IMR-90 (cell line): ENCODE measurements at regions not wholly inside any gene's neighbourhood (a gene's known extent, or its start where the extent isn't known, plus 50 kb on each side); places are given as distances from the start of the nearest gene placed in this dataset.

Experiments used
- ATAC-seq: fragments of 200-7000 bp; cut with Tn5 transposase; 2 replicates; pipeline ENCODE4 v1.9.1; 2020; ENCODE audit warnings: low read depth, mild to moderate bottlenecking, moderate library complexity
- BruUV-seq: library from RNA; stranded (reverse); fragments of 400-500 nt; replicated peaks from 2 replicates; lab custom pipeline; 2021; lab: Mats Ljungman, UMichigan
- CTCF ChIA-PET: fragments of 300-600 bp; formaldehyde crosslinking; extraction: SDS; loops from one replicate; lab custom pipeline; 2021; ENCODE audit warnings: antibody characterized with exemption; lab: Yijun Ruan, JAX
- POLR2A ChIA-PET: fragments of 300-600 bp; sonication (Branson Sonifier 250); formaldehyde crosslinking; loops from one replicate; lab custom pipeline; 2022; ENCODE audit warnings: antibody characterized with exemption; ENCODE audit not compliant: unreplicated experiment; lab: Charles Lee
- DNase-seq: peaks from one replicate; pipeline ENCODE4 v3.0.0; 2013
- H2AFZ ChIP-seq: replicated peaks from 2 replicates; pipeline ENCODE3; 2013; ENCODE audit warnings: low read length, mild to moderate bottlenecking; ENCODE audit not compliant: poor library complexity
- H2AK5ac ChIP-seq: 2 replicates; pipeline ENCODE4 v1.6.1; 2013; ENCODE audit warnings: low read depth, low read length, inconsistent platforms
- H2AK9ac ChIP-seq: replicated peaks from 2 replicates; pipeline ENCODE3; 2013; ENCODE audit warnings: mild to moderate bottlenecking, low read depth, low read length, moderate library complexity; ENCODE audit not compliant: poor library complexity
- H2BK120ac ChIP-seq: 2 replicates; pipeline ENCODE4 v1.6.1; 2013; ENCODE audit warnings: low read depth, low read length, inconsistent platforms
- H2BK15ac ChIP-seq: 3 replicates; pipeline ENCODE4 v1.6.1; 2013; ENCODE audit warnings: low read depth, low read length, inconsistent platforms
- H2BK20ac ChIP-seq: 2 replicates; pipeline ENCODE4 v1.6.1; 2013; ENCODE audit warnings: low read depth, mild to moderate bottlenecking, inconsistent platforms, low read length, moderate library complexity
- H2BK5ac ChIP-seq: 2 replicates; pipeline ENCODE4 v1.6.1; 2013; ENCODE audit warnings: mild to moderate bottlenecking, low read depth, low read length, inconsistent platforms; ENCODE audit not compliant: poor library complexity, severe bottlenecking
- H3K14ac ChIP-seq: replicated peaks from 2 replicates; pipeline ENCODE4 v1.6.1; 2013; ENCODE audit warnings: low read depth, low read length, inconsistent platforms
- H3K18ac ChIP-seq: 2 replicates; pipeline ENCODE4 v1.6.1; 2013; ENCODE audit warnings: low read depth, low read length, control low read depth
- H3K23ac ChIP-seq: 2 replicates; pipeline ENCODE4 v1.6.1; 2013; ENCODE audit warnings: low read depth, low read length, inconsistent platforms
- H3K27ac ChIP-seq: 2 replicates; pipeline ENCODE4 v1.5.1; 2013; ENCODE audit warnings: mild to moderate bottlenecking, control low read depth, low read length; ENCODE audit not compliant: insufficient read depth
- H3K27me3 ChIP-seq: 2 replicates; pipeline ENCODE4 v1.6.1; 2013; ENCODE audit warnings: low read length; ENCODE audit not compliant: control insufficient read depth, insufficient read depth
- H3K36me3 ChIP-seq: 2 replicates; pipeline ENCODE4 v1.6.1; 2013; ENCODE audit warnings: low read length, mixed read lengths; ENCODE audit not compliant: control insufficient read depth, insufficient read depth
- H3K4ac ChIP-seq: 2 replicates; pipeline ENCODE4 v1.6.1; 2013; ENCODE audit warnings: low read depth, low read length, inconsistent platforms
- H3K4me1 ChIP-seq: 2 replicates; pipeline ENCODE4 v1.6.1; 2013; ENCODE audit warnings: low read length, mixed read lengths; ENCODE audit not compliant: control insufficient read depth, insufficient read depth
- H3K4me2 ChIP-seq: 2 replicates; pipeline ENCODE4 v1.6.1; 2013; ENCODE audit warnings: low read depth, mild to moderate bottlenecking, control low read depth, low read length, moderate library complexity
- H3K4me3 ChIP-seq: 2 replicates; pipeline ENCODE4 v1.5.1; 2013; ENCODE audit warnings: low read depth, mild to moderate bottlenecking, control low read depth, low read length, moderate library complexity; ENCODE audit not compliant: insufficient read depth
- H3K56ac ChIP-seq: 2 replicates; pipeline ENCODE4 v1.6.1; 2013; ENCODE audit warnings: low read length, inconsistent platforms; ENCODE audit not compliant: insufficient read depth; ENCODE audit errors: extremely low read depth
- H3K79me1 ChIP-seq, 2 experiments: 2 replicates each; pipeline ENCODE4 v1.6.1; 2013; ENCODE audit warnings: low read length in 2 of 2, inconsistent platforms in 1 of 2, low read depth in 1 of 2
- H3K9ac ChIP-seq: 2 replicates; pipeline ENCODE4 v1.6.1; 2013; ENCODE audit warnings: low read depth, low read length, control low read depth
- H3K9me1 ChIP-seq: 2 replicates; pipeline ENCODE4 v1.6.1; 2013; ENCODE audit warnings: low read length, inconsistent platforms; ENCODE audit not compliant: insufficient read depth
- H3K9me3 ChIP-seq: 2 replicates; pipeline ENCODE4 v1.6.1; 2013; ENCODE audit warnings: low read length; ENCODE audit not compliant: control insufficient read depth, insufficient read depth
- H4K20me1 ChIP-seq: 2 replicates; pipeline ENCODE4 v1.6.1; 2013; ENCODE audit warnings: low read length, inconsistent platforms; ENCODE audit not compliant: insufficient read depth
- H4K5ac ChIP-seq: 2 replicates; pipeline ENCODE4 v1.6.1; 2013; ENCODE audit warnings: mild to moderate bottlenecking, low read depth, low read length, control low read depth
- H4K8ac ChIP-seq, 2 experiments: 2 replicates each; pipeline ENCODE4 v1.6.1; 2013; ENCODE audit warnings: low read depth in 2 of 2, low read length in 2 of 2, control low read depth in 1 of 2, inconsistent platforms in 1 of 2
- H4K91ac ChIP-seq: 2 replicates; pipeline ENCODE4 v1.6.1; 2013; ENCODE audit warnings: low read depth, low read length, inconsistent platforms; ENCODE audit not compliant: insufficient read depth
- CHD1 ChIP-seq: IDR thresholded peaks from 2 replicates; pipeline ENCODE4 v1.6.1; 2012; ENCODE audit warnings: low read depth, low read length, improper control_type of control experiment
- CTCF ChIP-seq: conservative IDR thresholded peaks from 2 replicates; pipeline ENCODE4 v1.5.1; 2012; ENCODE audit warnings: mild to moderate bottlenecking, low read depth, low read length, improper control_type of control experiment
- ELK1 ChIP-seq: fragments of 150-350 bp; IDR thresholded peaks from 2 replicates; pipeline ENCODE4 v1.6.1; 2016; ENCODE audit warnings: low read depth, mild to moderate bottlenecking, low read length, moderate library complexity, borderline replicate concordance
- FOS ChIP-seq: fragments of 150-350 bp; IDR thresholded peaks from 2 replicates; pipeline ENCODE4 v1.6.1; 2016; ENCODE audit warnings: low read depth, low read length
- MAZ ChIP-seq: IDR thresholded peaks from 2 replicates; pipeline ENCODE4 v1.6.1; 2012; ENCODE audit warnings: low read depth, mild to moderate bottlenecking, low read length, improper control_type of control experiment, moderate library complexity, borderline replicate concordance
- RAD21 ChIP-seq: IDR thresholded peaks from 2 replicates; pipeline ENCODE4 v1.6.1; 2012; ENCODE audit warnings: low read length, improper control_type of control experiment
- WGBS, 2 experiments: methylation state at CpG; one replicate each; pipeline versions ENCODE4 v1.1.5 to v1.1.7; 2013; ENCODE audit warnings: missing lambda C conversion rate in 2 of 2; ENCODE audit not compliant: insufficient read length in 1 of 2; ENCODE audit errors: extremely low coverage in 2 of 2; 5-methylcytosine and 5-hydroxymethylcytosine counted together
- dilution Hi-C: fragments of 300-500 bp; cut with HindIII; formaldehyde crosslinking; loops from one replicate; pipeline ENCODE4 v1.14.3; 2018; ENCODE audit warnings: low sequenced_read_pairs; ENCODE audit not compliant: unreplicated experiment
- in situ Hi-C: fragments of 300-500 bp; cut with MboI; formaldehyde crosslinking; loops from 3 replicates; pipeline ENCODE4 v1.14.3; 2019; ENCODE audit warnings: low sequenced_read_pairs, inconsistent platforms, mixed read lengths
- intact Hi-C: fragments of 100-400 bp; cut with micrococcal nuclease; formaldehyde crosslinking; loops from 2 replicates; pipeline ENCODE4 v1.10.0; 2022

- Histone ChIP-seq H3K27me3 (peaks cover 2% of the 10 kb centered on the region; the same call in 1 of the 2 replicates), H3K36me3 (no peaks in the 10 kb centered on the region), H2AFZ (no peak overlapping the region), H4K5ac (no peak overlapping the region), H2AK9ac (no peak overlapping the region), H3K4me2 (no peak overlapping the region), H4K8ac (no peak overlapping the region), H2AK5ac (no peak overlapping the region), H2BK15ac (no peak overlapping the region), H3K9ac (no peak overlapping the region), H3K79me1 (no peaks in the 10 kb centered on the region), H3K18ac (no peak overlapping the region), H2BK120ac (no peak overlapping the region), H3K4me3 (no peak overlapping the region), H4K91ac (no peak overlapping the region), H3K9me3 (no peaks in the 10 kb centered on the region), H3K27ac (no peak overlapping the region), H3K14ac (no peak overlapping the region), H3K4me1 (no peaks in the 10 kb centered on the region), H3K23ac (no peak overlapping the region), H3K4ac (no peak overlapping the region), H2BK5ac (no peak overlapping the region), H3K9me1 (no peaks in the 10 kb centered on the region), H3K56ac (no peak overlapping the region), H2BK20ac (no peak overlapping the region), H4K20me1 (no peaks in the 10 kb centered on the region)
- in situ Hi-C loops (no loop called here), intact Hi-C loops (no loop called here), dilution Hi-C loops (no loop called here)
- TF ChIP-seq MAZ (no peak), ELK1 (no peak), RAD21 (no peak), FOS (no peak), CHD1 (no peak), CTCF (no peak)
- BruUV-seq, result no TSS peak
- ChIA-PET POLR2A (interaction anchor here (0.5 kb wide), 1 partner anchor 303 kb away, joined by 3 read pairs; no protein-coding TSS in a partner anchor), CTCF (no interaction called here)
- no CpG with 5 or more reads among the region's 3 CpGs for WGBS, 2 experiments
- no peak for ATAC-seq
- DNase-seq, result no peak
These were observed 313.0 kb downstream of the PLPP3 start for GRCh38 chr1:56266359-56266758.
